Effector memory CD8-positive, alpha-beta T cell (primary cell): ENCODE measurements at regions not wholly inside any gene's neighbourhood (a gene's known extent, or its start where the extent isn't known, plus 50 kb on each side); places are given as distances from the start of the nearest gene placed in this dataset.

Experiments used
- ATAC-seq: fragments of 150-1000 bp; cut with Tn5 transposase; replicated peaks from 2 replicates; pipeline ENCODE4 v1.10.0; 2021; ENCODE audit warnings: mild to moderate bottlenecking, moderate library complexity
- DNase-seq, 3 experiments: peaks; one replicate each; pipeline ENCODE4 v3.0.0; 2021
- H3K27ac Mint-ChIP-seq, 2 donors: one replicate each; pipeline ENCODE4 v1.8.0; 2022; ENCODE audit warnings: mild to moderate bottlenecking in 2 of 2, mixed read lengths in 2 of 2, moderate library complexity in 2 of 2
- H3K27me3 Mint-ChIP-seq, 2 donors: one replicate each; pipeline ENCODE4 v1.8.0; 2022; ENCODE audit warnings: mixed read lengths in 2 of 2
- H3K36me3 Mint-ChIP-seq: one replicate; pipeline ENCODE4 v1.8.0; 2022; ENCODE audit warnings: mild to moderate bottlenecking, moderate library complexity, mixed read lengths; ENCODE audit not compliant: insufficient read depth
- H3K4me1 Mint-ChIP-seq, 2 donors: one replicate each; pipeline ENCODE4 v1.8.0; 2022; ENCODE audit warnings: low read depth in 2 of 2, mixed read lengths in 2 of 2
- H3K4me3 Mint-ChIP-seq, 2 donors: one replicate each; pipeline ENCODE4 v1.8.0; 2022; ENCODE audit warnings: mild to moderate bottlenecking in 2 of 2, mixed read lengths in 2 of 2, moderate library complexity in 2 of 2
- H3K9me3 Mint-ChIP-seq, 2 donors: one replicate each; pipeline ENCODE4 v1.8.0; 2022; ENCODE audit warnings: mixed read lengths in 2 of 2

DNA sequence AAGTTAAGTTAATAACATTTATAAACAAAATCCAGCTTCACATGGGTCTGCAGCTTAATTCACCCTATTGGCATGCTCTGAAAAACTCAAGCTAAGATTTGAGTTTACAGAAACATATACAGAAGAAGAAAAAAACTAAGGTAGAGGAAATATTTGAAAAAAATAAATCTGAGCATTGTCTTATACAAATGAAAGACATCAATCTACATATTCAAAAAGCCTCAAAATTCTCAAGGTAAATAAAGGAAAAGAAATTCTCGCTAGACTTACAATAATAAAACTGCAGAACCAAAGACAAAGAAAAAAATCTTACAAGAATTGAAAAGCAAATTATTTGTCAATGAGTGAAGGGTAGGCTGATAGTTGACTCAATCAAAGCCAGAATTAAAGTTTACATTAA is 493.4 kb downstream of the CETN3 start:
- Mint-ChIP-seq H3K27ac (no peak overlapping the region), H3K4me3 (no peak overlapping the region), H3K27me3 (no peaks in the 10 kb centered on the region), H3K9me3 (peaks cover 0 to 1% of the 10 kb centered on the region in 2 donors), H3K36me3 (no peaks in the 10 kb centered on the region), H3K4me1 (no peaks in the 10 kb centered on the region)
- DNase-seq (no peak), ATAC-seq (no peak)

DNA sequence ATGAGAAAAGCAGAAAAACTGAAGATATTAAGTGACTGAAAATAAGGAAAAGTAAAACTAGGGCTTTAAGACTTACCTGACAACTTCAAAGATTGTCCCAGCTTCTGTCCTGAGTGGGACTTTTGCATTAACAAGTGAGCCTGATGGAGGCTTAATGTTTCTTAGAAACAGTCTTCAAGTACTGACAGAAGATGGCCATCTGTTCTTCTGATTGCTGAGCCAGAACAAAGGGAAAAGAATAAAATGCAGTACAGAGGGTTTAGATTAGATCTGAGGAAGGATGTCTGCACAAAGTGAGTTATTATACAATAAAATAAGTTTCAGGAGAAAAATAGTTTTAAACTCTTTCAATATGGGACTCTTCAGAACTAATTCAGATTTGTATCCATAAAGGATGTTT is 500.7 kb downstream of the CETN3 start:
- Mint-ChIP-seq H3K9me3 (peaks cover 0 to 8% of the 10 kb centered on the region in 2 donors), H3K36me3 (peaks cover 3% of the 10 kb centered on the region), H3K27ac (no peak overlapping the region), H3K4me3 (no peak overlapping the region), H3K27me3 (no peaks in the 10 kb centered on the region), H3K4me1 (no peaks in the 10 kb centered on the region)
- DNase-seq (no peak), ATAC-seq (no peak)

DNA sequence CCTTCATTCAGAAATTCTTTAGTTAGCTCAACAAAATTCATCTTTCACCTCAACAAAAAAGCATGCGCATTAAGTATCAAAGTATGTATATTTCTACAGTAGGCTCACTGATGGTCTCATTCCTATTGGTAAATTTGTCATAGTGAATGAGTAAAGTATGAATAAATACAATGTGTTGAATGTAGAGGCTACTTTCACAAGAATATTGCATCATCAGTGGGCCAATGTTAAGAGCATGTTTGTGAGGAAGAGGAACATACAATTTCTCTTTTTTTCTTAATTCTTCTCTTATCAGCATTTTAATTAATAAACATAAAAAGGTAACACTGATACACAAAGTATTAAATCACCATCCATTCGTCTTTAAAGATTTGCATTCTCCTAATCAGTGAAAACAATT is 505.1 kb downstream of the CETN3 start:
- Mint-ChIP-seq H3K27me3 (no peaks in the 10 kb centered on the region), H3K4me1 (no peaks in the 10 kb centered on the region), H3K27ac (no peak overlapping the region), H3K9me3 (peaks cover 0 to 3% of the 10 kb centered on the region in 2 donors), H3K4me3 (no peak overlapping the region), H3K36me3 (peaks cover 3% of the 10 kb centered on the region)
- ATAC-seq (no peak), DNase-seq (no peak)

DNA sequence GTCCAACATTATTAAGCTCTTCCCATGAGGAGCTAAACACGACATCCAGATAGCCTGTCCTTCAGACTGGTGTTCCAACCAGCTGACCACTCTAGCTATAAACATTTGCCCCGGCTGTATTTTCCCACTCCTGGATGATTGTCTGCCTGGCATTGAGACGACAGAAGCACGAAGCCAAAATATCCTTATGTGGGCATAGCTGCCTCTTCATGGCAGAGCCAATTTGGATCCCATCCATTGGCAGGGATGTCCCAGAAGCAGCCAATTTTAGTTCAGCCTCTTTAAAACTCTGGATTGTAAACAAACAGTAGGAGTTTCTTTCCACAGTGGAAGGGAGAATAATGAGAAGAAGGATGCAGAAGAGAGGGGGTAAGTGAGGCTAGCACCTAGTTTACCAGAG is 507.6 kb downstream of the CETN3 start:
- H3K27me3 Mint-ChIP-seq = no peaks in the 10 kb centered on the region

DNA sequence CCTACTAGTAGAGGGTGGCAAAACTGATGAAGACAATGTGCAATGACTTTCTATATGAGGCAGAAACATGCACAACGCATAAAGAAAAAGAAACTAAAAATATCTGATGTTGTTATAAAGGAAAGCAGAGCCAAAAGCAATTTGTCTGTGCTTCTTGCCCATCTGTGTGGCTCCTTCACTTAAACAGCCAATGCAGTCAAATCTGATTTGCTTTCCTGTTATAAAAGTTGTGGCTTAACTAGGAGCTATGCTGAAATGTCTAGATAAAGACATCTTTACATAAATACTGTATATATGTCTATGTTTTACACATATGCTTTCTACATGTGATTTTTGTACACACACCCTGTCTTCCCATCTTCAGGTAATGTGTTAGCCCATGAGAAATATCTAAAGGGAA is 508.2 kb downstream of the CETN3 start:
- no peak for ATAC-seq
- no peaks in the 10 kb centered on the region for H3K4me1 Mint-ChIP-seq
- H3K27ac Mint-ChIP-seq = no peak overlapping the region
- H3K9me3 Mint-ChIP-seq = peaks cover 0 to under 1% of the 10 kb centered on the region in 2 donors
- no peak for DNase-seq
- peaks cover 3% of the 10 kb centered on the region for H3K36me3 Mint-ChIP-seq
- no peak overlapping the region for H3K4me3 Mint-ChIP-seq
- H3K27me3 Mint-ChIP-seq = no peaks in the 10 kb centered on the region

More for the DNA sequence above, 507.6 kb downstream of the CETN3 start:
- ATAC-seq (no peak), DNase-seq (no peak)
- Mint-ChIP-seq H3K4me1 (no peaks in the 10 kb centered on the region), H3K9me3 (peaks cover 0 to 3% of the 10 kb centered on the region in 2 donors), H3K4me3 (no peak overlapping the region), H3K27ac (no peak overlapping the region), H3K36me3 (peaks cover 3% of the 10 kb centered on the region)

- peaks cover 0 to 2% of the 10 kb centered on the region in 2 donors for H3K9me3 Mint-ChIP-seq
- no peak overlapping the region for H3K27ac Mint-ChIP-seq
- no peak for DNase-seq
- no peak overlapping the region for H3K4me3 Mint-ChIP-seq
- no peaks in the 10 kb centered on the region for H3K4me1 Mint-ChIP-seq
- H3K36me3 Mint-ChIP-seq = peaks cover under 1% of the 10 kb centered on the region
- no peak for ATAC-seq
- no peaks in the 10 kb centered on the region for H3K27me3 Mint-ChIP-seq
These were observed 509.2 kb downstream of the CETN3 start for GRCh38 chr5:89900346-89900745.

DNA sequence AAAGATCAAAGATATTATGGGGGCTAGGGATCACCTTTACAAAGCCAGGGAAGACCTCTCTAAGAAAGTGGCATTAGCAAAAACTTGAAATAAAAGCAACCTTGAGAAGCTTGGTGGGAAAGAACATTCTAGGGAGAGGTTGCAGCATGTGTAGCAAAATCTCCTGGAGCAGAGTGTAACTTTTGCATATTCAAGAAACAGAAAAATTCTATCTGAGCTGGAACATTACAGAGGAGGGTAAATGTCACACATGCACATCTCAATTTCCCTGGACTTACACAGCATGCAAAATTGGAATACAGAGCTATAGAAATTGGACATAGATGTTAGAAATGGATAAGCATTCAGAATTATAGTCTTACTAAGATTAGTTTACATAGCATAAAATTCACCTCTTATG is 510.0 kb downstream of the CETN3 start:
- Mint-ChIP-seq H3K4me3 (no peak overlapping the region), H3K4me1 (no peaks in the 10 kb centered on the region), H3K27me3 (no peaks in the 10 kb centered on the region), H3K9me3 (peaks cover 0 to 9% of the 10 kb centered on the region in 2 donors), H3K36me3 (no peaks in the 10 kb centered on the region), H3K27ac (no peak overlapping the region)
- DNase-seq (no peak), ATAC-seq (no peak)

DNA sequence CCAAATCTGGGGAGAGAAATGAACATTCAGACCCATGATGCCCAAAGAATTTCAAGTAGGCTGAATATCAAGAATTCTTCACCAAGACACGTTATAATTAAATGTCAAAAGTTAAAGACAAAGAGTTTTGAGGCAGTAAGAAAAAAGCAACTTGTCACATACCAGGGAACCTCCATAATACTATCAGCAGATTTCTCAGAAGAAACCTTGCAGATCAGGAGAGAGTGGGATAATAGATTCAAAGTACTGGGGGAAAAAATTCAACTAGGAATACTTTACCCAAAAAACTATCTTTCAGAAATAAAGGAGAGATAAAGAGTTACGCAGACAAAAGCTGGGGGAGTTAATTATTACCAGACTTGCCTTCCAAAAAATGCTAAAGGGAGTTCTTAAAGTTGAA is 516.0 kb downstream of the CETN3 start:
- DNase-seq (no peak), ATAC-seq (no peak)
- Mint-ChIP-seq H3K27me3 (no peaks in the 10 kb centered on the region), H3K4me1 (no peaks in the 10 kb centered on the region), H3K27ac (no peak overlapping the region), H3K36me3 (no peaks in the 10 kb centered on the region), H3K9me3 (peaks cover 2 to 21% of the 10 kb centered on the region in 2 donors), H3K4me3 (no peak overlapping the region)

DNA sequence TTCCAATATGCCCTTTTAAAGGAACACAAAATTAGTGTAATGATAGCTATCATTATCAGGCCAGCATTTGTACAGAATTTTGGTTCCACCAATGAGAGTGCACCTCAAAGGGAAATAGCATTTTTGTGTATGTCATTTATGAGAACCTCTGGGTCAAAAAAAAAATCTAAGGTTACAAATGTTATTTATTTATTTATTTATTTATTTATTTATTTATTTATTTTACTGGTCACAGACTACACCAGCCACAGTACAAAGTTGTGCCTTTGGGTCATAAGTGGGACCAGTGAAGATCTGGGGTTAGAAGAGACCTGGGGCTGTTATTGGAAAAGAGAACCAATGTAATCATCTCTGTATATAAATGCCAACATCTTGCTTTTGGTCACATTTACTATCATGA is 523.9 kb downstream of the CETN3 start:
- Mint-ChIP-seq H3K27me3 (no peaks in the 10 kb centered on the region), H3K27ac (no peak overlapping the region), H3K9me3 (peaks cover 6% of the 10 kb centered on the region in 2 donors), H3K4me3 (no peak overlapping the region), H3K36me3 (no peaks in the 10 kb centered on the region), H3K4me1 (no peaks in the 10 kb centered on the region)
- no peak for ATAC-seq
- DNase-seq = no peak

GRCh38 chr5:89883967-89884366 is 525.6 kb downstream of the CETN3 start:
- no peaks in the 10 kb centered on the region for H3K27me3 Mint-ChIP-seq
- no peak overlapping the region for H3K4me3 Mint-ChIP-seq
- peaks cover 13 to 14% of the 10 kb centered on the region in 2 donors for H3K9me3 Mint-ChIP-seq
- ATAC-seq (no peak), DNase-seq (no peak)
- no peaks in the 10 kb centered on the region for H3K36me3 Mint-ChIP-seq
- no peaks in the 10 kb centered on the region for H3K4me1 Mint-ChIP-seq
- no peak overlapping the region for H3K27ac Mint-ChIP-seq

DNA sequence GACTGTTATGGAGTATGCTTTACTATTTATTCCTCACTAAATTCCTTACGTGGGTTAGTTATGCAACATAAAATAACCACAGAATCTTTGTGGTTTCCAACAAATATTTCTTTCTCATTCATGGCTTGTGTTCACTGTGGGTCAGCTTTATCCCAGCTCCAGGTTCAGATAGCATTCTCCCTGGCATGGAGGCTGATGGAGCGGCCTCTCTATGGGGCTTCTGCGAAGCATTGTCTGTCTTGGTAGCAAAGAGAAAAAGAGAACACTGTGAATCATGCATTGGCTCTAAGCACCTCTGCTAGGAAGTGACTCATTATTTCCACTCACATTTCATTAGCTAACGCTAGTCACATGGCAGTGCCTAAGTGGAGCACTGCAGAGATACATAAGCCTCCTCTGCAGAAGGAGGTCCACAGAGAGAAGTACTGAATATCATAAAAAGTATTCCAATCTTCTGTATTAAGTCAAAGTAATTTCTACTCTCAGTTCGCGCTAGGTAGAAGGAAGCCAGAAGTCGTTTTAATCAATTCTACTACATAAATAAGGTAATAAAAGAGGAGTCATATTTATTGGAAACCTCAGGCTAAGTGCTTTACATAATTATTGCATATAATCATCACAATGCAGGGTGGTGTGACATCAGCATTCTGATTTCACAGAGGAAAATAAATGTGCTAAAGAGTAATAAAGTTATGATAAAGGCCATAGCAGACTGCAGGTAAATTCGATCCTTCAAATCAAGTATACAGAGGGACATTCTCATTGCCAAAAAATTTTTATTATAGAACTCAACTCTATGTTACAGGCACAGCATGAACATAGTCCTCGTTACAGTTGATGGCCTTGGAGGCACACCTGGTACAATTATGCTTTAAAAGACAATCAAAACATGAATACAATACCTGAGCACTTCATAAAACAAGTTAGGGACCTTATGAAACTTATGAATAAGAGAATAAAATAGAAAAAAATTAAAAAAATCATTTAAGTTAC is 531.1 kb downstream of the CETN3 start:
- Mint-ChIP-seq H3K36me3 (no peaks in the 10 kb centered on the region), H3K4me1 (no peaks in the 10 kb centered on the region), H3K9me3 (peaks cover 9 to 14% of the 10 kb centered on the region in 2 donors), H3K27ac (no peak overlapping the region), H3K27me3 (no peaks in the 10 kb centered on the region), H3K4me3 (no peak overlapping the region)
- ATAC-seq (no peak), DNase-seq (no peak)

- H3K27me3 Mint-ChIP-seq = no peaks in the 10 kb centered on the region
- H3K36me3 Mint-ChIP-seq = peaks cover 2% of the 10 kb centered on the region
- H3K4me3 Mint-ChIP-seq = no peak overlapping the region
These were observed 537.6 kb downstream of the CETN3 start for GRCh38 chr5:89871906-89872305.

DNA sequence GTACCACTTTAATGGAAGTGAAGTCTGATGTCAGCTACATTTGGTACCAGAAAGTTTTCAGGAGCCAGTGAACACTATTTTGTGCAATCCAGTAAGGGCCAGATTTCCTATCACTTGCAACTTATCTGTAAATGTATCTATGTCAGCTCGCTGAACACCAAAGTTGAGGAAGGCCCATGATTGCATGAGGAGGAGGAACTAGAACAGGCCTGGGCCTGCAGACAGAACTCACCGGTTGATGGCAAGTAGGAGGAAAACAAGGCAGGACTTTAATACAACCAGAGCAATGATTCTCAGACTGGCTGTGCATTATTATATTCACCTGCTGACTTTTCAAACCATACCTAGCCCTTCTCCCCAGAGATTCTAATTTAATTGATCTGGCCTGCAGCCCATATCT is 540.2 kb downstream of the CETN3 start:
- peaks cover 0 to 7% of the 10 kb centered on the region in 2 donors for H3K9me3 Mint-ChIP-seq
- DNase-seq (no peak), ATAC-seq (no peak)
- no peak overlapping the region for H3K4me3 Mint-ChIP-seq
- no peaks in the 10 kb centered on the region for H3K27me3 Mint-ChIP-seq
- H3K27ac Mint-ChIP-seq = no peak overlapping the region
- peaks cover 2% of the 10 kb centered on the region for H3K36me3 Mint-ChIP-seq
- no peaks in the 10 kb centered on the region for H3K4me1 Mint-ChIP-seq

More at GRCh38 chr5:89871906-89872305, 537.6 kb downstream of the CETN3 start:
- Mint-ChIP-seq H3K27ac (no peak overlapping the region), H3K4me1 (no peaks in the 10 kb centered on the region), H3K9me3 (peaks cover 2 to 7% of the 10 kb centered on the region in 2 donors)
- ATAC-seq (no peak), DNase-seq (no peak)

GRCh38 chr5:89866410-89866809 is 543.1 kb downstream of the CETN3 start:
- H3K27me3 Mint-ChIP-seq = no peaks in the 10 kb centered on the region
- no peaks in the 10 kb centered on the region for H3K9me3 Mint-ChIP-seq
- ATAC-seq = no peak
- no peak for DNase-seq
- H3K27ac Mint-ChIP-seq = no peak overlapping the region
- peaks cover 2% of the 10 kb centered on the region for H3K36me3 Mint-ChIP-seq
- H3K4me3 Mint-ChIP-seq = no peak overlapping the region
- H3K4me1 Mint-ChIP-seq = no peaks in the 10 kb centered on the region
